HL-60 (cell line): ENCODE measurements at regions not wholly inside any gene's neighbourhood (a gene's known extent, or its start where the extent isn't known, plus 50 kb on each side); places are given as distances from the start of the nearest gene placed in this dataset.

Experiments used
- DNase-seq, 2 experiments: peaks; one replicate each; pipeline ENCODE4 v3.0.0-alpha.2; 2010 to 2020; ENCODE audit warnings: low read depth in 1 of 2, low spot score in 1 of 2
- H3K27ac ChIP-seq: fragments of 250-450 bp; sonication (Bioruptor Pico); replicated peaks from 2 replicates; pipeline ENCODE4 v1.5.1; 2020; ENCODE audit warnings: mild to moderate bottlenecking, moderate library complexity
- H3K27me3 ChIP-seq: fragments of 250-450 bp; sonication (Bioruptor Pico); 2 replicates; pipeline ENCODE4 v1.5.1; 2021; ENCODE audit warnings: mild to moderate bottlenecking, moderate library complexity; ENCODE audit not compliant: insufficient read depth, poor library complexity, severe bottlenecking
- H3K4me3 ChIP-seq: replicated peaks from 2 replicates; pipeline ENCODE4 v1.5.1; 2011; ENCODE audit warnings: mild to moderate bottlenecking, control low read depth, low read length; ENCODE audit not compliant: insufficient read depth
- CTCF ChIP-seq: IDR thresholded peaks from one replicate; pipeline ENCODE4 v1.5.1; 2011; ENCODE audit warnings: low read length, control low read depth, inconsistent platforms; ENCODE audit not compliant: insufficient read depth
- GABPA ChIP-seq: IDR thresholded peaks from 2 replicates; pipeline ENCODE4 v1.6.1; 2012; ENCODE audit warnings: low read depth
- POLR2AphosphoS5 ChIP-seq: IDR thresholded peaks from 2 replicates; pipeline ENCODE4 v1.6.1; 2012; ENCODE audit warnings: low read depth
- REST ChIP-seq: IDR thresholded peaks from 2 replicates; pipeline ENCODE4 v1.6.1; 2012; ENCODE audit warnings: low read depth; ENCODE audit not compliant: insufficient replicate concordance
- SPI1 ChIP-seq: IDR thresholded peaks from 2 replicates; pipeline ENCODE4 v1.6.1; 2012; ENCODE audit warnings: low read depth, mild to moderate bottlenecking, borderline replicate concordance

GRCh38 chr1:170284951-170285350 lies 139.2 kb downstream of the NTMT2 start:
- H3K27me3 ChIP-seq = no peaks in the 10 kb centered on the region
- no peak for DNase-seq
- no peak overlapping the region for H3K4me3 ChIP-seq
- no peak overlapping the region for H3K27ac ChIP-seq
- TF ChIP-seq GABPA (no peak), POLR2AphosphoS5 (no peak), REST (no peak), SPI1 (no peak), CTCF (no peak)

GRCh38 chr1:170288155-170288554 lies 142.4 kb downstream of the NTMT2 start:
- DNase-seq = no peak
- H3K4me3 ChIP-seq = no peak overlapping the region
- TF ChIP-seq SPI1 (no peak), GABPA (no peak), REST (no peak), POLR2AphosphoS5 (no peak), CTCF (no peak)
- H3K27ac ChIP-seq = no peak overlapping the region
- H3K27me3 ChIP-seq = no peaks in the 10 kb centered on the region

GRCh38 chr1:170290276-170290675 lies 144.5 kb downstream of the NTMT2 start:
- Histone ChIP-seq H3K4me3 (no peak overlapping the region), H3K27ac (no peak overlapping the region), H3K27me3 (no peaks in the 10 kb centered on the region)
- DNase-seq = no peak
- TF ChIP-seq SPI1 (no peak), GABPA (no peak), REST (no peak), CTCF (no peak)
